ENCODE measurements at regions not wholly inside any gene's neighbourhood (a gene's known extent, or its start where the extent isn't known, plus 50 kb on each side); places are given as distances from the start of the nearest gene placed in this dataset.

DNA sequence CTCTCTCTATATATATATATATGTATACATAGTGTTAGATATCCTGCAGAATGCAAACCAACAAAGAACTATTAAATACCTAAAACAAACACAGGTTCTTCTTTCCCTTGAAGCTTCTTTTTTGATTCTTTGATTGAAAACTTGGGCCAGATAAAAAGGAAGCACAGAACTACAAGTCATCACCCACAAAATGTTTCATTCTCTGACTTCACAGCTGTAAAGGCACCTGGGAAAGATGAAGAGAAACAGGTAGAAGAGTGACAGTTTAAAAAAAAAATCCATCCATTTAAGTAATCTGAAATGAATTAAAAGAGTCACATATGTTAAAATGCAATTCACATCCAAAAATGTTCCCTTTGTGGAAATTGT is 90.7 kb upstream of the FNDC3A start:
- intact Hi-C loops (cut with DNase I): no loop called here
- H3K27ac ChIP-seq: no peak overlapping the region

DNA sequence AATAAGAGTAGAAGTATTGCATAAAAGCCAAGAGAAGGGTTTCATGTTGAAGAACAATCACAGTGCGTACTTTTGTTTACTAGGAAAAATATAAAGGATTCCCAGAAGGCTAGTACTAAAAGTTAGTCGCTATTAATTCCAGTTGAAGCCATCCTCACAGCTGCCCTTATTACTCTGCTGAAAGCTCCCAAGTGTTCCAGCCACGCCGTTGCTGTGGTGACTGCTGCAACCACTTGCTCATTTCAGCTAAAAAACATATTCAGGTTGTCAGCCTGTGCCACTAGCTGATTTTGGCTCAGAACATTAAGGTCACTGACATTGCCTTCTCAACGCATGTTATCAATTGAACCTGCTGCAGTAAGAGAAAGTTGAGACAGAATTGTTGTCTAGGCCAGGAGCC is 87.1 kb upstream of the FNDC3A start:
- TF ChIP-seq POLR2A (IDR thresholded peaks at IDR 0.05): no peak
- TF ChIP-seq, protein P1, sequence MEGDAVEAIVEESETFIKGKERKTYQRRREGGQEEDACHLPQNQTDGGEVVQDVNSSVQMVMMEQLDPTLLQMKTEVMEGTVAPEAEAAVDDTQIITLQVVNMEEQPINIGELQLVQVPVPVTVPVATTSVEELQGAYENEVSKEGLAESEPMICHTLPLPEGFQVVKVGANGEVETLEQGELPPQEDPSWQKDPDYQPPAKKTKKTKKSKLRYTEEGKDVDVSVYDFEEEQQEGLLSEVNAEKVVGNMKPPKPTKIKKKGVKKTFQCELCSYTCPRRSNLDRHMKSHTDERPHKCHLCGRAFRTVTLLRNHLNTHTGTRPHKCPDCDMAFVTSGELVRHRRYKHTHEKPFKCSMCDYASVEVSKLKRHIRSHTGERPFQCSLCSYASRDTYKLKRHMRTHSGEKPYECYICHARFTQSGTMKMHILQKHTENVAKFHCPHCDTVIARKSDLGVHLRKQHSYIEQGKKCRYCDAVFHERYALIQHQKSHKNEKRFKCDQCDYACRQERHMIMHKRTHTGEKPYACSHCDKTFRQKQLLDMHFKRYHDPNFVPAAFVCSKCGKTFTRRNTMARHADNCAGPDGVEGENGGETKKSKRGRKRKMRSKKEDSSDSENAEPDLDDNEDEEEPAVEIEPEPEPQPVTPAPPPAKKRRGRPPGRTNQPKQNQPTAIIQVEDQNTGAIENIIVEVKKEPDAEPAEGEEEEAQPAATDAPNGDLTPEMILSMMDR (IDR thresholded peaks at IDR 0.05): no peak

More for the DNA sequence above, 90.7 kb upstream of the FNDC3A start:
- Histone ChIP-seq H3K9me3 (replicated peaks in 1 of 3) (no peaks in the 10 kb centered on the region), H3K27me3 (no peaks in the 10 kb centered on the region), H3K4me1 (replicated peaks in 1 of 2) (peaks cover 7 to 17% of the 10 kb centered on the region in 2 donors), H3K36me3 (replicated peaks in 1 of 2) (no peaks in the 10 kb centered on the region), H3K4me3 (no peak overlapping the region)
- TF ChIP-seq POLR2A (IDR thresholded peaks at IDR 0.05): no peak
- TF ChIP-seq, protein P1 (IDR thresholded peaks at IDR 0.05): no peak
- no peak for DNase-seq

DNA sequence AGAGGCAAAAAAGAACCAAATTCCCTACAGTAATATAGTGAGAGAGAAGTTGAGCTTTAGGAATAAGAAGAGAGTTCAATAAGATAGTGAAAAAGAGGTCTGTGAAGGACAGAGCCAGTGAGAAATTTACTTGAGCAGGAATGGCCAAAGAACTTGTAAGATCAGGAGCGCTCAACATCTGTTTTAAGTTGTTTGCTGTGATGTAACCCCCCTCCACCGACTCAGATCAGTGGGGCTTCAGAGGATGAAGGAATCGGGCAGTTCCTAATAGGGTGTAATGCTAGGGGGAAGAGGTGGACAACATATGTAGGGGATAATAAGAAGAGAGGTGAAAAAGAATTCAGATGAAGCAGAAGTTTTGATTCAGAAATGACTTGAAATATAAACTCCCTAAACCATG is 85.3 kb upstream of the FNDC3A start:
- intact Hi-C loops (cut with DNase I): no loop called here
- WGBS, 4 donors: 63 to 78% (median 74%) methylated on average over 3 of the region's 3 CpGs
- peaks cover 7 to 32% of the 10 kb centered on the region in 2 donors for H3K4me1 ChIP-seq (replicated peaks in 1 of 2)
- H3K4me3 ChIP-seq: no peak overlapping the region
- H3K36me3 ChIP-seq (replicated peaks in 1 of 2): no peaks in the 10 kb centered on the region
- DNase-seq: no peak
- no peaks in the 10 kb centered on the region for H3K9me3 ChIP-seq (replicated peaks in 1 of 3)
- TF ChIP-seq POLR2A (IDR thresholded peaks at IDR 0.05): no peak
- TF ChIP-seq, protein P1 (IDR thresholded peaks at IDR 0.05): no peak
- peak overlapping the region in 2 of 5 donors; percentile 31 to 80 for H3K27ac ChIP-seq
- no peaks in the 10 kb centered on the region for H3K27me3 ChIP-seq

More for the DNA sequence above, 87.1 kb upstream of the FNDC3A start:
- intact Hi-C loops (cut with DNase I): no loop called here
- DNase-seq: peak; percentile 28 to 80 (median 53)
- no peaks in the 10 kb centered on the region for H3K27me3 ChIP-seq
- WGBS, 4 donors: 47 to 65% (median 58%) methylated on average over 5 of the region's 5 CpGs
- no peaks in the 10 kb centered on the region for H3K36me3 ChIP-seq (replicated peaks in 1 of 2)
- peaks cover 7 to 37% of the 10 kb centered on the region in 2 donors for H3K4me1 ChIP-seq (replicated peaks in 1 of 2)
- H3K4me3 ChIP-seq: no peak overlapping the region
- no peaks in the 10 kb centered on the region for H3K9me3 ChIP-seq (replicated peaks in 1 of 3)
- no peak overlapping the region for H3K27ac ChIP-seq

DNA sequence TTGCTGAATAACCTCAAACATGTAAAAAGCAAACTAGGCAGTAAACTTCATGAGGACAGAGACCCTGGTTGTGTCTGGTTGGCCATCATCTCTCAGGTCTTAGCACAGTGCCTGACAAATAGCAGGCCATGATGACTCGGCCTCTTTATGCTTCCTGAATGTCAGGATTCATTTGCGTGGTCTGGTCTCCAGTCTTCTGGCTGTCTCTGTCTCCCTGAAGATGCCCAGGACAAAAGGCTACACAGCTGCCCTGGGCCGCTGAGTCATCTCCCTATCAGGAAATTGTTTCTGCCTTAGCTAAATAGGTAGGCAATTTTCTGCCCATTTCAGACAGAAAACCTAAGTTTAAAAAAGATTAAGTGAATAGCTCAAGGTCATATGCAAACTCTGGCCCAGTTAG is 84.1 kb upstream of the FNDC3A start:
- peaks cover 7 to 32% of the 10 kb centered on the region in 2 donors for H3K4me1 ChIP-seq (replicated peaks in 1 of 2)
- DNase-seq: peak; percentile 50 to 76 (median 63)
- no peak overlapping the region for H3K4me3 ChIP-seq
- 31 to 33% (median 32%) methylated on average over 3 of the region's 3 CpGs for WGBS, 4 donors
- H3K9me3 ChIP-seq (replicated peaks in 1 of 3): no peaks in the 10 kb centered on the region
- TF ChIP-seq POLR2A (IDR thresholded peaks at IDR 0.05): no peak
- TF ChIP-seq, protein P1 (IDR thresholded peaks at IDR 0.05): no peak
- peak overlapping the region; percentile 41 to 80 (median 74) for H3K27ac ChIP-seq
- H3K27me3 ChIP-seq: no peaks in the 10 kb centered on the region
- H3K36me3 ChIP-seq (replicated peaks in 1 of 2): no peaks in the 10 kb centered on the region
- intact Hi-C loops (cut with DNase I): no loop called here
